ENCODE measurements at regions not wholly inside any gene's neighbourhood (a gene's known extent, or its start where the extent isn't known, plus 50 kb on each side); places are given as distances from the start of the nearest gene placed in this dataset.

- no peak for DNase-seq
These were observed 230.1 kb downstream of the BARHL2 start for GRCh38 chr1:90486996-90487395.

DNA sequence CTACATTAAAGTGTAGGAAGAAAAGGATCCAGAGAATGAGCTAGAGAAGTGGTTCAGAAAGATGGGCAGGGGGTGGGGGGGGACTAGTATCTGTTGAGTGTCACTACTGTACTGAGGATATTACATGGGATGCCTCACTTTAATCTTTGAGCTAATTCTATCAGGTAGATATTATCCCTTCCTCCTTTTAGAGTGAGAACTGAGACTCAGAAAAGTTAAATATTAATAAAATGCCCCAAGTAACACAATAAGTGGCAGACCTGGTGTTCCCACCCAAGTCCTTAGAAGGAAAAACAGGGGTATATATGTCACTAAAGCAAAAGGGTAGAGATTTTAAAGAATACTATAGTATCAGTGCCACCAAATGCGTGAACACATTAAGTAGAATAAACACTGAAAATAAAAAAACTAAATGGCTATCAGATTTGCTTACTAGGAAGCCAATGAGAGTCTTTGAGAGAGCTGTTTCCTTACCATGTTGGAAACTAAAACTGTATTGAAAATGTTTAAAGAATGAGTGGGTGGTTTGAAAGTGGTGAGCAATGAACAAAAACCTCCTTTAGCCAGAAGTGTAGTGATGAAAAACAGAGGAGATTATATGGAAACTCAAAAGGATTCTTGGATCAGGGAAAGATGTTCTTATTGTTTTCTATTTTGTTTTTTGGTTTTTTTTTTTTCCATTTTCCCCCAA is 230.8 kb downstream of the BARHL2 start:
- no peak for DNase-seq

- DNase-seq, result no peak
These were observed 236.7 kb downstream of the BARHL2 start for GRCh38 chr1:90480271-90480835.

DNA sequence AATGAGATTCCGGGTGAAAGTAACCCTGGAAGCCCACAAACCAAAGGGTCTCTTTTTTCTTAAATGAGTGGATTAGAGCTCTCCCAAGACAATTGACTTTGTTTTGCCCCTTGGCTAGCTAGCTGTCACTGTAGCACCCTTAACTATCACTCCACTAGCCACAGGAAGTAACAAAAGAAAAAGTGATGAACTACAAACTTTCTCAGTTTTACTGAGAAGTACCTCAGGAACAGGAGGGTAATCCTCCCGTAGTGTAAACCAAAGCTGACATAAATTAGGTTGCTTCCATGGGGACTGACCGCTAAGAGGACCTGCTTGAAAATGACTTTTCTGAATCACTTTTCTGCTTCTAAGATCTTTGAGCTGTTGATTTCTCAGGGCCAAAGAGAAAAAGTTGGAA is 240.1 kb downstream of the BARHL2 start:
- no peak for DNase-seq

DNA sequence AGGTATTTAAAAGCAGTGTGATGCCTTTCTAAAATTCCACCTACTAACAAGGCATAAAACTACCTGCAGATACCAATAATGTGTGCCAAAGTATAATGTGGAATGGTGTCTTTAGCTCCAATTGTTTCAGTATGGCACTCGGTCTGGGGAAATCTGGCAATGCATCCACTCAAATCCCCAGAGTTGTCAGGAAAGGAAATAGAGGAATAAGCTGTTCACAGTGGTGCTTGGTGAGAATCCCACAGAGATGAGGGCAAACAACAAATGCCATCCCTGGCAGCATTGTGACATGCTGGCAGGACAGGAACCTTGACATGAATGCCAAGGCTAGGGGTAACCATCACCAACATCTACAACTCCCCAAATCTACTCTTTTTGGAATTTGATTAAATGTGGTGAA is 240.7 kb downstream of the BARHL2 start:
- DNase-seq, result no peak

DNA sequence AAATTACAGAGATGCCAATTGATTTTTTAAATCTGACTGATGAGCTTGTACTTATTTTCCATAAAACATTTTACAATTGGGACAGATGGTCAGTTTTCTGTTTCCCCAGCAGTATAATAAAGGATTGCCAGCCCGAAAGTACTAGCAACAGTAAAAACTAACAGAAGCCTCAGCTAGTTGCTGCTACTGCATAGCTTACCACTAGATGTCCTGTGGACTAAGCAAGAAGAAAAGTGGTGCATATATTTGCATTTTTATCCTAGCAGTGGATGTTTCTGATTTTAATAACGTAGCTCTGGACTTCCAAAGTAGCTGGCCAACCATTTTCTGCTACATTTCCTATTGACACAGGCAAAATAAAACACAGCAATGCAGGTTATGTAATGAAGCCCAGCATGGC is 241.5 kb downstream of the BARHL2 start:
- DNase-seq, result no peak

DNA sequence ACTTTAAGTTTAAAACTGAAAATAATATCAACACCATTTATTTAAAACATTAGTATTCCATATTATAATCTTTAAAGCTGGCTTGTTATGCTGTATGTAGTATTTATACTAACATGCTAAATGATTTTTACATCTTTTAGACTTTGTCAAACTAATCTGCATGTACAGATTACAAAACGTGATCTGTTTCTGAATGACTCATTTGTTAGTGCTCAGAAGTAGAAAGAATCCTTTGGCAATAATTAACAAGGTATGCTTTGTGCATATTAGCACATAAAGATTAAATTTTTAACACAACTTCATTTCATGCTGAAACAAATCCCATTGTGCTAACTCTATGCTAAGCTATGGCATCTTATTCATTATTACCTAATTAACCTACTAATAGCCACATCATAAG is 242.4 kb downstream of the BARHL2 start:
- no peak for DNase-seq

DNA sequence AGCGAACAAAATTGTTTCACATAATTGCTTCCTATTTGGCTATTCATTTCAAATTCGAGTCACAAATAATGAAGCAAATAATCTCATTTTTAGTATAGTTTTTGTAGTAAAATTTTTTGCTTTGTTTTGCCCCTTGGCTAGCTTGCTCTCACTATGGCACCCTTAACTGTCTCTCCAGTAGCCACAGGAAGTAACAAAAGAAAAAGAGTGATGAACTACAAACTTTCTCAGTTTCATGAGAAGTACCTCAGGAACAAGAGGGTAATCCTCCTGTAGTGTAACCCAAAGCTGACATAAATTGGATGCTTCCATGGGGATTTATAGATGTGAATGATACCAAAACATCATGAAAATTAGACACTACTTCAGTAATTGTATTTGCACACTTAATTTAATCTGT is 242.9 kb downstream of the BARHL2 start:
- no peak for DNase-seq

GRCh38 chr1:90472775-90473174 is 244.3 kb downstream of the BARHL2 start:
- no peak for DNase-seq

GRCh38 chr1:90459570-90459969 is 257.5 kb downstream of the BARHL2 start:
- no peak for DNase-seq

GRCh38 chr1:90457985-90458384 is 259.1 kb downstream of the BARHL2 start:
- no peak for DNase-seq

GRCh38 chr1:90452491-90452890 is 264.6 kb downstream of the BARHL2 start:
- no peak for DNase-seq

DNA sequence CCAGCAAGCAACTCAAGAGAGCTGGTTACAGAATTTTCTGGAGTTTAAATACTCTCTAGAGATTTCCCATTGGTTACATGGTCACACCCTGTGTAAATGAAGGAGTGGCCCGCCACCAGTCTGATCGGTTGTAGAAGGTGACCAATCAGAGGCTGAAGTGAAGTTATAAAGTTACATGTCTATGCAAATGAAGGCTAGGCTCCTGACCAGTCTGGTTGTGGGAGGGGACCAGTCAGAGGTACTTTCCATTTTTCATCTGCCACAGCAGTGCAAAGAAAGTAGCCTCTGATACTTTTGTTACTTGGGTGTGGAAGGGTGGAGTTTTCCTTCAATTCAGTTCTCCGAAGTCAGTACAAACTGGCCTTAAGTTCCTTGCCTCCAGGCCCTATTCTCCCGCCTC is 273.7 kb downstream of the BARHL2 start:
- no peak for DNase-seq

- no peak for DNase-seq
These were observed 281.8 kb downstream of the BARHL2 start for GRCh38 chr1:90435351-90435750.

DNA sequence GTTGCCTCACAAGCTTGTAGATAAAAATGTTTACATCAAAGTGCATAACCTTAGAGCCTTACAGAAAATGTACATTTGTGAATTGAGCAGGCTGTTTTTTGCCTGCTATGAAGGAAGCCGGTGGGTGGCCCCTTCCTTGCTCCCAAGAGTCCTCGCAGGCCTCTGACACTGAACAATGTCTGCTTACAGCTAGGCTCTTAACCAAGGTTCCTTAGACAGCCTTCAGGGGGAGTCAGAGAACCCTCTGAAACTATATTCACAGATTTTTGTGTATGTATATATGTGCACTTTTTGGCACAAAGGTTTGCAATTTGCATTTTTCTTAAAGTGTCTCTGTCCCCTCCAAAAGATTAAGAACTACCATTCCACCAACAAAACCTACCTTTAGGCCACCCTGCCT is 282.6 kb downstream of the BARHL2 start:
- DNase-seq, result no peak

DNA sequence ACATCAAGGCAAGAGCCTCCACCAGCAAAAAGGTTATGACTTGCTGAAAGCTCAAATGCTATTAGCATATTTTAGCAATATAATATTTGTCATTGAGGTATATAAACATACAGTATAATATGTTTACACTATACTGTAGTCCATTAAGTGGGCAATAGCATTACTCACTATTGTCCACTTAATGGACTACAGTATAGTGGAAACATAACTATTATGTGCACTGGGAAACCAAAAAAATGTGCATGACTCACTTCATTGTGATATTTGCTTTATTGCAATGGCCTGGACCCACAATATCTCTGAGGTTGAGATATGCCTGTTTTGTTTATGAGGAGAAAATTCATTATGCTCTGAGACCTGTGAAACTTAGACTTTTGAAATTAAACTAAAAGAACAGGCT is 300.0 kb downstream of the BARHL2 start:
- no peak for DNase-seq

DNA sequence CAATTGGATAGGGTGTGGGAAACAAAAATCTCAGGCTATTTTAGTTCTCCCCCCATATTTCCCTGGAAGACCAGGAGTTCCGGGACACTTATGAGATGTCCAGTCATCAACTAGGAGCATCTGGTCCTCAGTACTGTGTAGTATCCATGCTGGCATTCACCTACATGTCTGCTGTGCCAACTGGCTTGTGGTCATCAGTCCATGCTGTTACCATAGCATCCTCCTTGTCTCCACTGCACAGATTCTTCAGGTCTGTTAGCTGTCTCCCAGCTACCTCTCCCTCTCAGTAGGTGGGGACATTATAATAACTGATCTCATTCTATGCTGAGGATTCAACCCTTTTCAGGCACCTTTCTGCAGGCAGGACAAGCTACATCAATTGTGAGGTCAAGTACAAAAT is 302.9 kb downstream of the BARHL2 start:
- no peak for DNase-seq

- DNase-seq, result no peak
These were observed 303.6 kb downstream of the BARHL2 start for GRCh38 chr1:90413519-90413918.

DNA sequence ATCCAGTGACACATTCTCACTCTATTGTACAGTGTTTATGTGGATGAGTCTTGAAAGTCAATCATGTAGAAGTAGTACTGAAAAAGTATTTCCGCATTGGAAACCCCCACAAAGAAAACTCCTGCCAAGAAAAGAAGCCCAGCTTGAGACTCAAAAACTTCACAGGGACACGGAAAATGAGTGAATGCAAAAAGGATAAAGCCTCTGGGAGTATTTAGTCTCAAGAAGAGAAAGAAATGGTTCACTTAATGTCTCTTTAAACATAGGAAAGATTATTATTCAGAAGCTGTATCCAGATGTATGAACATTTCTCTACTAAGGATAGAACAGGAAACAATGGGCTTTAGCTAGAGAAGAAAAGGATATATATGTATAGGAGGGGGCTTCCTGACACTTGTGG is 304.5 kb downstream of the BARHL2 start:
- no peak for DNase-seq

DNA sequence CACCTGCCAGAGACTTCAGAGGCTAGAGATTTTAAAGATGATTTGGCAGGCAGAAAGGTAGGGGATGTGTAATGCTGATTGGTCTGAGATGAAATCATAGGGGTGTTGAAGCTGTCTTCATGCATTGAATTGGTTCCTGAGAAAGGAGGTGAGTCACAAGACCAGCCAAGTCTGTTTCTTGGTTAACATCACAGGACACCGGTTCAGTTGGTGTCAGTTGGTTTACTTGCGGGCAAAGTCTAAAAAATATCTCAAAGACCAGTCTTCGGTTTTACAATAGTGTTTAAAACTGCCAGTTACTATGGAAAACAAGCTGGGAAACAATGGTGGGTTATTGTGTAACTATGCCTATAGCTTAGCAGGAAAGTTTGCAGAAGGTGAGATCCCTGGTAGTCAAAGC is 305.9 kb downstream of the BARHL2 start:
- no peak for DNase-seq

- DNase-seq, result no peak
These were observed 309.4 kb downstream of the BARHL2 start for GRCh38 chr1:90407737-90408136.

DNA sequence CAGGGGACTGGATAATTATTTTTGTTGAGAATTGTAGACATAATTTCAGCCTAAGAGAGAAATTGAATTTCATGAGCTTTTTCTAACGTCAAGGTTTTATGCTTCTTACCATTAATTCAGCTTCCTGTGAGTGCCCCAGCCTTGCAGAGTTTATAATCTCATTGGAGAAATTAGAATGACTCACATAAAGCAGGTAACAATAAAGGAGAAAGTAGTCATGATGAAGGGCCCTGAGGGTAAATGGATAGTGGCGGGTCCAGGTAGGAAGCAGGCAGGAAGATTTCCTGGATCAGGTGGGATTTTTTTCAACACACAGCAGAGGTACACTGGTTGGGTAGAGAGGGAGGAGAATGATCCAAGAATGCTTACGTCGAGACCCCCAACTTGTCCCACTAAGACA is 311.4 kb downstream of the BARHL2 start:
- no peak for DNase-seq

- DNase-seq, result no peak
These were observed 313.9 kb downstream of the BARHL2 start for GRCh38 chr1:90402893-90403849.

DNA sequence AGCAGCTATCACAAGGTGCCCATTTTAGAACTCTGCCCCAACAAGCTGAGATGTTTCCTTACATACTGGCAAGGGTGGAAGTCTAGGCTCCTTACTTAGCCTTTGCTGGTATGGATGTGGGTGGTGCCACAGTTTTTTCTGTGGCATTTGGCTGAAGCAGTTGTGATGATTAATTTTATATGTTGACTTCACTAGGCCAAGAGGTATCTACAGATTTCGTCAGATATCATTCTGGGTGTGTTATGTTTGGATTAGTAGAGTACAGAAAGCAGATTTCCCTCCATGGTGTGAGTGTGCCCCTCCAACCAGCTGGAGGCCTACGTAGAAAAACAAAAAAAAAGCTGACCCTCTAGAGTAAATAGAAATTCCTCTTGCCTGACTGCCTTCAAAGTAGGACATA is 317.0 kb downstream of the BARHL2 start:
- DNase-seq, result no peak

Data from CD4-positive, alpha-beta T cell treated with Interleukin-4 for 1 hour (primary cell).